ENCODE measurements at regions not wholly inside any gene's neighbourhood (a gene's known extent, or its start where the extent isn't known, plus 50 kb on each side); places are given as distances from the start of the nearest gene placed in this dataset.

DNA sequence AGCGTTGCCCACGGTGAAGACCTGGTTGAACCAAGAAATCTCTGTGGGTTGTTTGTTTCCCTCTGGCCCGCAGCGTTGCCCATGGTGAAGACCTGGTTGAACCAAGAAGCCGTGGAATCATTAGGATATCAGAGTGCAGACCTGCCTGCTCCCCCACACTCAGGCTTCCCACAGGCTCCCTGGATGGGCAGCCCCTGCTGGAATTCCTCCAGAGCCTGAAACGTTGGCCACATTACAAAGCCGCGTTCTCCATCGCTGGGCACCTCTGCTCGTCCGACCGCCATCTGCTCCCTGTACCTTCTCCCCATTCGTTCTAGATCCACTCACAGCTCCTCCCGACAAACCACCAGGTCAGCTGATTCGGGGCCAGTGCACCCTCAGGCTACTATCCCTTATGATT is 266.9 kb upstream of the SHH start:
- 79% methylated on average over 15 of the region's 15 CpGs for WGBS
- Histone ChIP-seq H3K27me3 (ENCODE audit: control insufficient read depth in 1 of 2, insufficient read depth in 1 of 2, low read length in 2 of 2) (no peaks in the 10 kb centered on the region), H4K8ac (ENCODE audit: low read length) (no peak overlapping the region), H3K27ac (ENCODE audit: low read length, poor library complexity, severe bottlenecking) (no peak overlapping the region), H2BK120ac (ENCODE audit: low read depth, low read length) (no peak overlapping the region), H3K23ac (ENCODE audit: low read length in 2 of 2) (no peak overlapping the region), H3K14ac (ENCODE audit: low read length in 2 of 2) (no peak overlapping the region), H2BK12ac (ENCODE audit: low read length in 2 of 2) (no peak overlapping the region), H3K79me1 (replicated peaks; ENCODE audit: low read length, poor library complexity, severe bottlenecking) (no peaks in the 10 kb centered on the region), H3K4ac (ENCODE audit: low read depth in 1 of 2, low read length in 2 of 2) (no peak overlapping the region), H2BK15ac (ENCODE audit: low read depth, poor library complexity, severe bottlenecking) (no peak overlapping the region), H3K4me3 (ENCODE audit: insufficient read depth in 1 of 2, low read depth in 1 of 2, low read length in 2 of 2) (no peak overlapping the region), H4K91ac (ENCODE audit: low read length) (no peak overlapping the region), H3K9me3 (ENCODE audit: control insufficient read depth, low read length) (no peaks in the 10 kb centered on the region), H3K9ac (ENCODE audit: low read length) (no peak overlapping the region), H2AFZ (ENCODE audit: low read depth, low read length) (no peak overlapping the region), H2BK5ac (ENCODE audit: low read depth, low read length, poor library complexity, severe bottlenecking) (no peak overlapping the region), H3K18ac (ENCODE audit: low read depth in 1 of 2, low read length in 2 of 2) (no peak overlapping the region), H3K4me1 (ENCODE audit: control insufficient read depth, insufficient read depth, low read depth, low read length) (no peaks in the 10 kb centered on the region), H3K36me3 (ENCODE audit: control insufficient read depth in 1 of 2, insufficient read depth in 2 of 2, low read depth in 1 of 2, low read length in 2 of 2) (no peaks in the 10 kb centered on the region), H2AK5ac (ENCODE audit: low read length, severe bottlenecking) (no peak overlapping the region), H3K4me2 (ENCODE audit: low read length, poor library complexity, severe bottlenecking) (no peak overlapping the region)
- no peak for DNase-seq

DNA sequence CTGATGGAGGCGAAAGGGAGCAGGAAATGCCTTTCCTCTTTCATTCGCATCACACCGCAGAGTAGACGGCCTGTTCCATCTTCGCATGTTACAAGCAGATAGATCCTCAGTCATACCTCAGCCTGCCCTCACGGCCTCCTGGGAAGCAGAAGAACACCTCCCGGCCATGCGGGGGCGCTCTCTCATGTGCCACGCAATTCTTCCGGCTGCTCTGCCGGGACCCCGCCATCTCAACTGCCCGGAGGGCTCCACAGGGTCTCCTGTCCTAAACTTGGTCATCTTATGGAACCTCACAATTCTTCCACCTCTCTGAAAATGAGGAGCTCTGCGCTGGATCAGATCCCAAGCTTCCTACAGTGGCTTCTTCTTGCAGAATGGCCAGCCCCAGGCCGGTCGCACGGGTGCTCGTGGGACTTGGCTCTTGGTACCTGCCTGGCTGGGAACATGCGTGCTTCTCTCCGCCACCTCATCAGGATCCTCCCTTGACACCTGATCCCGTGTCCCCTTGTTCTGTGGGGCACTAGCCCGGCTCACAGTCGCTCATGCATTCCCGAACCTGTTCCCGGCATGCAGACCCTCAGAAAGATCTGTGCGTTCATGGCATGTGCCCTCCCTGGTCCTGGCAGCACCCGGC is 262.8 kb upstream of the SHH start:
- Histone ChIP-seq H3K9me3 (ENCODE audit: control insufficient read depth, low read length) (no peaks in the 10 kb centered on the region), H3K9ac (ENCODE audit: low read length) (no peak overlapping the region), H3K18ac (ENCODE audit: low read depth in 1 of 2, low read length in 2 of 2) (no peak overlapping the region), H3K14ac (ENCODE audit: low read length in 2 of 2) (no peak overlapping the region), H3K79me1 (replicated peaks; ENCODE audit: low read length, poor library complexity, severe bottlenecking) (no peaks in the 10 kb centered on the region), H4K91ac (ENCODE audit: low read length) (no peak overlapping the region), H2AK5ac (ENCODE audit: low read length, severe bottlenecking) (no peak overlapping the region), H3K4me1 (ENCODE audit: control insufficient read depth, insufficient read depth, low read depth, low read length) (no peaks in the 10 kb centered on the region), H2BK12ac (ENCODE audit: low read length in 2 of 2) (no peak overlapping the region), H3K4me2 (ENCODE audit: low read length, poor library complexity, severe bottlenecking) (no peak overlapping the region), H3K4ac (ENCODE audit: low read depth in 1 of 2, low read length in 2 of 2) (no peak overlapping the region), H3K36me3 (ENCODE audit: control insufficient read depth in 1 of 2, insufficient read depth in 2 of 2, low read depth in 1 of 2, low read length in 2 of 2) (no peaks in the 10 kb centered on the region), H2BK120ac (ENCODE audit: low read depth, low read length) (no peak overlapping the region), H3K4me3 (ENCODE audit: insufficient read depth in 1 of 2, low read depth in 1 of 2, low read length in 2 of 2) (no peak overlapping the region), H2BK5ac (ENCODE audit: low read depth, low read length, poor library complexity, severe bottlenecking) (no peak overlapping the region), H3K27me3 (ENCODE audit: control insufficient read depth in 1 of 2, insufficient read depth in 1 of 2, low read length in 2 of 2) (no peaks in the 10 kb centered on the region), H4K8ac (ENCODE audit: low read length) (no peak overlapping the region), H3K23ac (ENCODE audit: low read length in 2 of 2) (no peak overlapping the region), H2BK15ac (ENCODE audit: low read depth, poor library complexity, severe bottlenecking) (no peak overlapping the region), H3K27ac (ENCODE audit: low read length, poor library complexity, severe bottlenecking) (no peak overlapping the region), H2AFZ (ENCODE audit: low read depth, low read length) (no peak overlapping the region)
- WGBS: 87% methylated on average over 28 of the region's 28 CpGs
- DNase-seq: no peak

DNA sequence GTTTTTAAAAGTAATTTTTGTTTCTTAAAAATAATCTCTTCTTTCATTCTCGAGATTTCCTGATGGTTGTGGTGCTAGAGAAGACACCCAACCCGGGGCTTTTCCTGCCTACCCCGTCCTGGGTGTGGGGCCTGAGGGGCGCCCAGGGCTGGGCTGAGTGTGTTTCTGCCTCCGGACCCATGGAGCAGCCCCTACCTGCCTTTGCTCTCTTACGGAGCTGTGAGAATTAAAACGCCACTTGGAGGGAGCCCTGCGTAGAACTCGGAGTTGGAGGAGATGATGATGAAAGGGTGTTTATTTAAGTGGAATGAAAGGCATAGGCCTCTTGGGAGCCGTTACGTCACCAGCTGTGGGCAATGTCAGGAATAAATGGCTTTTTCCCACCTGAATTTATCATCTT is 261.8 kb upstream of the SHH start:
- no peak overlapping the region for H3K4me2 ChIP-seq (ENCODE audit: low read length, poor library complexity, severe bottlenecking)
- DNase-seq: no peak
- WGBS: 79% methylated on average over 11 of the region's 11 CpGs

DNA sequence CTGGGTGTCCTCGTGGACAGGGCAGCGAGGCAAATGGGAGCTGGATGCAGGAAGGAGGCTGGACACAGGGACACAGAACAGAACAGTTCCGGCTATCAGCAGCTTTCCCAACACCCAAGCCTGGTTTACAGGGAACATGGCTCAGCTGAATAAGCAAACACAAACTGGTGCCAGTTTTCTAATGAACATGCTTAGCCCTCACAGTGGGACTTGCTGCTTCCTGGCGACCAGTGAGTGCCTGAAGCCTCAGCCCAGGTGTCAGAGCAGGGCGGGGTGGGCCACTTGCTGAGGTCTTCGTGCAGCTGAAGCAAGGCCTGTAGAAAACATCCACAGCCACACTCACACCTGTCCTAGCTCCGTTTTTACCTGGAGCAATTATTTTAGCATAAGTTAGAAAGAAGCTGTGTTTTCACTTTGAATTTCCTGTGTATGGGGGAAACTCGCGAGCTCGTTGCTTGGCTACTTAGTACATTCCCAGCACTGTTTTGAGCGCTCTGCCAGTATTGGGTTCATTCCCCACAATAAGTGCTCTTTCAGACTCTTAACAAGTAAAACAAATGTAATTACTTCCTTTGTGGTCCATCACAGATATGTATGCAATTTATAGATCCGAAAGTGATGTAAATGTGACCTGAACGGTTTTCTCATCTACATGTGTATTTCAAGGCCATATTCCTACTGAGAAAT is 261.2 kb upstream of the SHH start:
- Histone ChIP-seq H2AFZ (ENCODE audit: low read depth, low read length) (no peak overlapping the region), H3K4me2 (ENCODE audit: low read length, poor library complexity, severe bottlenecking) (no peak overlapping the region), H3K27ac (ENCODE audit: low read length, poor library complexity, severe bottlenecking) (no peak overlapping the region), H2AK5ac (ENCODE audit: low read length, severe bottlenecking) (no peak overlapping the region), H2BK120ac (ENCODE audit: low read depth, low read length) (no peak overlapping the region), H3K9me3 (ENCODE audit: control insufficient read depth, low read length) (no peaks in the 10 kb centered on the region), H2BK15ac (ENCODE audit: low read depth, poor library complexity, severe bottlenecking) (no peak overlapping the region), H4K8ac (ENCODE audit: low read length) (no peak overlapping the region), H3K4me1 (ENCODE audit: control insufficient read depth, insufficient read depth, low read depth, low read length) (no peaks in the 10 kb centered on the region), H3K23ac (ENCODE audit: low read length in 2 of 2) (no peak overlapping the region), H3K36me3 (ENCODE audit: control insufficient read depth in 1 of 2, insufficient read depth in 2 of 2, low read depth in 1 of 2, low read length in 2 of 2) (no peaks in the 10 kb centered on the region), H3K4me3 (ENCODE audit: insufficient read depth in 1 of 2, low read depth in 1 of 2, low read length in 2 of 2) (no peak overlapping the region), H2BK5ac (ENCODE audit: low read depth, low read length, poor library complexity, severe bottlenecking) (no peak overlapping the region), H3K14ac (ENCODE audit: low read length in 2 of 2) (no peak overlapping the region), H2BK12ac (ENCODE audit: low read length in 2 of 2) (no peak overlapping the region), H3K79me1 (replicated peaks; ENCODE audit: low read length, poor library complexity, severe bottlenecking) (no peaks in the 10 kb centered on the region), H3K27me3 (ENCODE audit: control insufficient read depth in 1 of 2, insufficient read depth in 1 of 2, low read length in 2 of 2) (no peaks in the 10 kb centered on the region), H4K91ac (ENCODE audit: low read length) (no peak overlapping the region), H3K18ac (ENCODE audit: low read depth in 1 of 2, low read length in 2 of 2) (no peak overlapping the region), H3K9ac (ENCODE audit: low read length) (no peak overlapping the region), H3K4ac (ENCODE audit: low read depth in 1 of 2, low read length in 2 of 2) (no peak overlapping the region)
- WGBS: 81% methylated on average over 9 of the region's 13 CpGs
- DNase-seq: no peak

More for the DNA sequence above, 261.8 kb upstream of the SHH start:
- Histone ChIP-seq H4K8ac (ENCODE audit: low read length) (no peak overlapping the region), H3K18ac (ENCODE audit: low read depth in 1 of 2, low read length in 2 of 2) (no peak overlapping the region), H3K4me1 (ENCODE audit: control insufficient read depth, insufficient read depth, low read depth, low read length) (no peaks in the 10 kb centered on the region), H2AFZ (ENCODE audit: low read depth, low read length) (no peak overlapping the region), H2AK5ac (ENCODE audit: low read length, severe bottlenecking) (no peak overlapping the region), H4K91ac (ENCODE audit: low read length) (no peak overlapping the region), H3K79me1 (replicated peaks; ENCODE audit: low read length, poor library complexity, severe bottlenecking) (no peaks in the 10 kb centered on the region), H3K23ac (ENCODE audit: low read length in 2 of 2) (no peak overlapping the region), H3K36me3 (ENCODE audit: control insufficient read depth in 1 of 2, insufficient read depth in 2 of 2, low read depth in 1 of 2, low read length in 2 of 2) (no peaks in the 10 kb centered on the region), H3K14ac (ENCODE audit: low read length in 2 of 2) (no peak overlapping the region), H3K9me3 (ENCODE audit: control insufficient read depth, low read length) (no peaks in the 10 kb centered on the region), H2BK12ac (ENCODE audit: low read length in 2 of 2) (no peak overlapping the region), H2BK15ac (ENCODE audit: low read depth, poor library complexity, severe bottlenecking) (no peak overlapping the region), H3K4me3 (ENCODE audit: insufficient read depth in 1 of 2, low read depth in 1 of 2, low read length in 2 of 2) (no peak overlapping the region), H3K9ac (ENCODE audit: low read length) (no peak overlapping the region), H3K27me3 (ENCODE audit: control insufficient read depth in 1 of 2, insufficient read depth in 1 of 2, low read length in 2 of 2) (no peaks in the 10 kb centered on the region), H3K27ac (ENCODE audit: low read length, poor library complexity, severe bottlenecking) (no peak overlapping the region), H2BK120ac (ENCODE audit: low read depth, low read length) (no peak overlapping the region), H2BK5ac (ENCODE audit: low read depth, low read length, poor library complexity, severe bottlenecking) (no peak overlapping the region), H3K4ac (ENCODE audit: low read depth in 1 of 2, low read length in 2 of 2) (no peak overlapping the region)

Data from mesenchymal stem cell (in vitro differentiated cells and primary cell).